HG02943 (cell line): ENCODE measurements at regions not wholly inside any gene's neighbourhood (a gene's known extent, or its start where the extent isn't known, plus 50 kb on each side); places are given as distances from the start of the nearest gene placed in this dataset.
"Not testable (repeated sequence)": the region's sequence is repeated elsewhere in the genome, so short reads cannot be mapped to it uniquely, and the experiment has no call there.

Experiments used
- ATAC-seq: cut with Tn5 transposase; IDR thresholded peaks from one replicate; pipeline ENCODE4 v1.9.1; 2021; ENCODE audit warnings: mild to moderate bottlenecking, low read depth, moderate library complexity; ENCODE audit not compliant: unreplicated experiment

DNA sequence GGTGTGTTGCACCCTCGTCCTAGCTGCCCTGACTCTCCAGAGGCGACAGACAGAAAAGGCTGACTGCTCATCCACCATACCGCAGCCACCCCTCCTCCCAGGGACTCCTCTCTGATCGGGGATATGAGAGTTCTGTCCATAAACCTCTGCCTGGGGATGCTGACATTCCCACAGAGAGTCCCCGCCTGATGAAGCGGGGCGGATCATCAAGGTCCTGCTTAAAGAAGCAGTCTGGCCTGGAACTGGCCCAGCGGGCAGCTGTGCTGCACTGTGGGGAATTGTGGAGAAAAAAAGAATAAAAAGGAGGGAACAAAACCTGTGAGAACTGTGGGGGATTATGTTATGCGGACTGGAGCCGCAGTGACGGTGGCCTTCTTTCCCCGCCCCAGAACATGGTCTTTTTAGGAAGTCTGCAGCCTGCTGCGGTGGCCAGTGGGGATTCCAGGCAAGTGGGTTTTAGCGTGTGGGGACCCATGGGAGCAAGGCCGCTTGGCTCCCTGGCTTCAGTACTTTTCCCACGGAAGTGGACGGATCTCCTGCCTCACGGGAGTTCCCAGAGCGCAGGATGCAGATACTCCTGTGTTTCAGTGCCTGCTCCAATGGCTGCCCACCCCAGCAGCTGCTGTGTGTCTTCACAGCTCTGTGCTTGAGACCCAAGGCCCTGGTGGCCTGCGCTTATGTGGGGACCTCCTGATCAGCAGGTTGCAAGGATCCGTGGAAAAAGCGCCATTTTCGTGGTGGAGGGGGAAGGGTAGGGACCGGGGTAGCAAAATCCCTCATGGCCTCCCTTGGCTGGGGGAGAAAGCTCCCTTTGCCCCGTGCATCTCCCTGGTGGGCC lies 1456.2 kb upstream of the SLC10A2 start:
- ATAC-seq = no peak

DNA sequence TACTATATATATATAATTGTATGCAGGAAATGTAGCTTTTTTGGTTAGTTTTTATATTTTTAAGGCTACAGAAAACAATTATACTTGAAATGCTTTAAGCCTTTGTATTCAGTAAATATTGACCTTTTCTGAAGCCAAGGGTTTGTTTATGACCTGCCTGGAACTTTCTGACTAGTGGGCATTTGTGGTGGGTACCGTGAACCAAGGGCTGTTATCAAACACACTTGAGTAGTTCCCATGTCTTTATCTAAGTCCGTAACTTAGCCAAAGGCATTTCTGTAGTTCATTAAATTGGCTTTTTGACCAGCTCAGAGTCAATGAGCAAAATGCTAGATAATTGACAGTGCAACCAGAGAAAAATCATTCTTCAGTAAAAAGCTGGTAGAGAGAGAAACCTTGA lies 1444.2 kb upstream of the SLC10A2 start:
- ATAC-seq = no peak

DNA sequence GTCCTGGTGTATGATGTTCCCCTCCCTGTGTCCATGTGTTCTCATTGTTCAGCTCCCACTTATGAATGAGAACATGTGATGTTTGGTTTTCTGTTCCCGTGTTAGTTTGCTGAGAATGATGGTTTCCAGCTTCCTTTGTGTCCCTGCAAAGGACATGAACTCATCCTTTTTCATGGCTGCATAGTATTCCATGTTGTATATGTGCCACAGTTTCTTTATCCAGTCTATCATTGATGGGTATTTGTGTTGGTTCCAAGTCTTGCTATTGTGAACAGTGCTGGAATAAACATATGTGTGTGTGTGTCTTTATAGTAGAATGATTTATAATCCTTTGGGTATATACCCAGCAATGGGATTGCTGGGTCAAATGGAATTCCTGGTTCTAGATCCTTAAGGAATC lies 1427.3 kb upstream of the SLC10A2 start:
- not testable (repeated sequence) for ATAC-seq

DNA sequence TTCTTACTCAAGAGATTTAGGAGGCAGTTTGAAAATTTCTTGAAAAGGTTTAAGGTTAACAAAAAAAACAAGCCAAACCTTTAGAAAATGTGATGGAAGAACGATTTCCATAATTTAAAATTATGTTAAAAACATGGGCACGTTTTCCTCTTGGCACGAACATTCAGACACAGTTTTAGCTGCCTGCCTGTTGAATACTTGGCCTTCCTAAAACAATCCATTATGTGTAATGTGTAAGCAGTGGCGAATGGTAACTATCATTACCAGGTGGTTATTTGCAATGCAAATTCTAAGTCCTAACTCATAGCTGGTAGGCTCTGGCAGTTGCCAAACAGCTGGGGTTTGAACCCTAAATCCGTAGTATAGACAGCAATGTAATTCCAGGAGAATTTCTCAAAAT lies 1425.7 kb upstream of the SLC10A2 start:
- no peak for ATAC-seq

DNA sequence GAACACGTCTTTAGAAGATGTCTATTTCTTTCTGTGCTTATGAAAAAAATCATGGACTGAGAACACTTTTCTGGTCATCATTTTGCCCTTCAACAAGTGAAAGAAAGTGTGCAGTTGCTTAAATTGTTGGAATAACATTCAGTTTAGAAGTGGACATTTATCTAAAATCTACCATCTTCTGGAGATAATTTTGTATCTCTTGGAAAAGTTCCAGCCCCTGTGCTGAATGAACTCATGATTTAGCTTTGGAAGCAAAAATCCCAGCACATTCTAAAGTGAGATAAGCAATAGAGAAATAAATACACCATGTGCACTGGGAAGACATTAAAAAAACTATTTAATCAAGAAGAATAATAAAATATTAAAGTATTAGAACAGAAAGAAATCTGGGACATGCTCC lies 1420.8 kb upstream of the SLC10A2 start:
- ATAC-seq = no peak

DNA sequence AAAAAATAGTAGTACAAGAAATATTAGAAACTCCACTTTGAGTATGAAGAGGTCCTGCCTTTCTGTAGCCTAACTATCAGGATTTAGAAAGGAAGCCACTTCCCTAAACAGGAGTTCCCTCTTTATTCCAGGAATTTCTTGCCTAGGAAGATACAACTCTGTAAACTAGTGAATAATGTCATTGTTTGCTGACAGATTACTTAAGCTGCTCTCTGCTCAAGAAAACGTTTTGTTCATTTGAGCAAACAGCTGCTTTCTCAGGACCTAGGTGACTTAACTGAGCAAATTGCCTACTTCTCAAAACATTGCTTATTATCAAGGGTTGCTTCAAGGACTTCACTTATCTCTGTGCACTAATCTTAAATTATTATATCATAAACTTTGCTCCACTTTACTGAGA lies 1419.4 kb upstream of the SLC10A2 start:
- no peak for ATAC-seq

DNA sequence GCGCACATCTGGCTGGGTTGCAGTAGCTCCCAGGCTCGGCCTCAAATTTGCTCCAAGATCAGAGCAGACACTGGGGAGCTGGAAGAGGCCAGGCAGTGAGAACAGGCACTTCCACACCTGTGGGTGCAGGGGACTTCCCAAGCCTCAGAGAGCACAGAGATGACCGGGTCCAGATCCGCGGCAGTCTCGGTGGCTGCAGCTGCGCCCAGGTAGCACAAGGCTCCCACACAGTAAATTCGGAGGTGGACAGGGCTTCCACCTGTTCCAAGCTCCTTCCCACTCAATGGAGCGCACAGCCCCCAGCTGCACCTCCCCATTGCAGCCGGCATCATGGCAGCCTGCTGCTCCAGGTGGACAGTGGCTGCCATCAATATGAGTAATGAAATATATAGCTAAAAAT lies 1417.4 kb upstream of the SLC10A2 start:
- no peak for ATAC-seq

DNA sequence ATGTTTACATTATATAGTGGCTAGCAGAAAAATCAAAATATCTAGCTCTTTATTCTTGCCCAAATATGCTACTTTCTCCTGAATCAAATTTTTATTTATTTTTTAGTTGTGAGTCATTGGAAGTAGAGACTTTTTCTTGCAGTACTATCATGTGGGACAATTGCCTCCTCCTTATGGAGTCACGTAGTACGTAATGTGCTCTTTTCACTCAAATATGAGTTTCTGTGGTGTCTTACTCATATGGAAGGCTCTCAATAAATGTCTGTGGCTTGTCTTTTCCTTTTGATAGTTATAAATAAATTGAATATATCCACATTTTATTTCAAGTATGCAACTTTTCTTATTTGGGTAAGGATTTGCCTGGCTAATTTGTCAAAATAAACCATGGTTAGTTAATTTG lies 1411.0 kb upstream of the SLC10A2 start:
- no peak for ATAC-seq

DNA sequence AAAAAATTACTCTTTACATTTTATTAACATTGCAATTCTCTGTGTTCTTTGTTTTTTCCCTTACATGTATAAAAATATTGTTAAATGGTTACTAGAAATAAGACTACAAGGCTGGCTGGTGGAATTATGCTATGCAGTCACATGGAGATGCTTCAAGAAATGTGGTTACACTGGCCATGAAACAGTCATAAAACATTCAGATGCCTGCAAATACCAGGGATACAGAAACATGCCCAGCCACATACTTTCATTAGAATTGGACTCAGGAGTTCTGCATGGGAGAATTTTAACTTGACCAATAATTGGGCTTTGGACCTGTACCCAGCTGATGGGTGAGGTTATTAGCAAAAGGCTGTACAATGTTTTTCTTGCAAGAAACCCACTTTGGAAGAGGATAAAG lies 1407.7 kb upstream of the SLC10A2 start:
- no peak for ATAC-seq

DNA sequence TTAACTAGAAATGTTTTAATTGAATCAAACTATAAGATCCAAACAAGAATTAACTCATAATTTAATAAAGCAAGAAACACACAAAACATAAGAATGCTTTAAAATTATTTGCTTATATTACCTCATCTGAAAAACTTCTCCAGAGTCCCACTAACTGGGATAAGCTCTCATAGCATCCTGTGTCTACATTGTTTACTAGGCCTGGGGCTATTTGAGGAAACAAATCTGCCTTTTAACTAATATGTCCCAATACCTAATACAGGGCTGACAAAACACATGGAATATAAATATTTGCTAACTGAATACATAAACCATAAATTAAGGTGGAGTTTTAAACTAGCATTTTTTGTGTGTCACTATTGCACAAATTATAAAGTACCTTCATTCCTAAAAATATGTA lies 1399.8 kb upstream of the SLC10A2 start:
- ATAC-seq = no peak

DNA sequence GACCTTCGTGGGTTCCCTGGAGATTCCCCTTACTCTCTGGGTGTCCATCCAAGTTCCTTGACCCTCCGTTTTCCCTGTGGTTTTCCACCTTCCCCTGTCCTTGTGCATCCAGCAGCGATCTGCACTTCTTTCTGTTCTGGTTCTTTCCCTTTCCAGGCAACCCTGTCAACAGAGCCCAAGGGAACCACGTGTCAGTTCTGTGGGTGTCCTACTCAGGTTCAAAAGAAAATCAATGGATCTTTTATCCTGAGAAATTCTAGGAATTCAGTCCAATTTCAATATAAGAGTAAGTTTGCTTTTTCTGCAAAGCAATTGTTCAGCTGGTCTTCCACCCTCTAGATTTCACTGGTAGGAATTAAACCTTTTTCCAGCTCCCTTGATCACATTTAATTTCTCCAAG lies 1394.8 kb upstream of the SLC10A2 start:
- no peak for ATAC-seq

DNA sequence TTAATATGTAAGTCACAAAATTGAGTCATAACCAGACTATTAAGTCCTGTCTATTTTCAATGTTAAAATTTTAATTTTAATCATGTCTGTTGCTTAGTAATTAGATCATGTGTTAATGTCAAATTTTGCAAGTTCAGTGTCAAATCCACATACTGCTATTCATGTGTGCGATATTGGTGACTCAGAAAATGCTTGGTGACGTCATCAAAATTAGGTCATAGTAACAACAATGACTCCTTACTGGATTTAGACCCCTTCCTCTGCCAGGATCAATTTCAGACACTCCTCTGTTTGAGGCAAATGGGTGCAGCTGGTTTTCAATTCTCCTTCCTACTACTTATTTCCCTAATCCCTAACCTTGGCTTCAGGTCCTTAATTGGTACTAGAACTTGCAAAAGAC lies 1394.3 kb upstream of the SLC10A2 start:
- no peak for ATAC-seq

DNA sequence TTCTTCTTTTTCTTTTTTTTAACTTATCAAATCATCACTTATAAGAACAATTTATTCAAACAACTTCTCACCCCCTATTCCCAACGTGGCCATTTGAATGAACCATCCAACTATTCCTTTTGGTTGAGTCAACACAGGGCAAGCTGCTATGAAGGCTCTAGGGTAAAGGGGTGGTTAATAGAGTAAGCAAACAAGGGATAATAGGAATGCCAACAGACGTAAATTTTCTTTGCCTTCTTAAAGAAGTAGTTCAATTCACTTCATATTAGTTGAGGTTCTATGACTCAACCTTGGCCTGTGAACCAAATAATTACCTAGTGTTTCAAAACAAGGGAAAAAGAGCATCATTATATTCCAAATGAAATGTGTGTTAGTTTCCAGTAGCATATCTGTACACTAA lies 1383.8 kb upstream of the SLC10A2 start:
- no peak for ATAC-seq

DNA sequence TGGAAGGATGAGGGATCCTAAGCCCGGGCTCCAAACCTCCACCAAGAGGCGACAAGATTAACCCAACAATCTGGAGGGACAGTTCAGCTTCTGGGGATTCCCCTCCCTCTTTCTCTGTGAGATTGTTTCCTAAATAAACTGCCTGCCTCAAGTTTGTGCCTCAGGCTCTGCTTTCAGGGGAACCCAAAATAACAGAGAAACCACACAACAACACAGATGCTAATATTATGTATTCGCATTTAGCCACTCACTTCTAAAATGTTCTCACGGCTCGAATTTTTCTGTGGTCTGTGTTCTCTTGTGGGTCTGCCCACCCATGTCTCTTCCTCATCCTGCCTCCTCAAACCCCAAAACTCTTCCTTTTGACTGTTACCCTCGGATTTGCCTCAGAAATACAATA lies 1381.1 kb upstream of the SLC10A2 start:
- ATAC-seq = no peak

DNA sequence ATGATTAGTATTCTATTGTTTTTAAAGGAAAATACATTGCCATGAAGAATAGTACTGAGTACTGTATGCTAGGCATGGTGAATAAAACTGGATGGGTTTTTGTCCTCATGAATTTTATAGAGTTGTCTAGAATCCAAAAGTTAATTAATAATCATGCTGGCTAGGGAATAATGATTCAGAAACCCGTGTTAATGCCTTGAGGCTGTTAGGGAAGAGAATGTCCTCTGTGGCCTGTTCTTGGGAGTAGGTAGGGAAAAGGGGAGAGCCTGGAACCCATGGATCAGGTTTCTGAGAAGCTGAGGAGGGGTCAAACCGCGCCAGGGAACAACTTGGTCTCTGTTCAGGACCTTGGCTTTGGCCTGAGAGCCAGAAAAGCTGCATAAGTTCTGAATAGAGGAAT lies 1376.3 kb upstream of the SLC10A2 start:
- no peak for ATAC-seq

DNA sequence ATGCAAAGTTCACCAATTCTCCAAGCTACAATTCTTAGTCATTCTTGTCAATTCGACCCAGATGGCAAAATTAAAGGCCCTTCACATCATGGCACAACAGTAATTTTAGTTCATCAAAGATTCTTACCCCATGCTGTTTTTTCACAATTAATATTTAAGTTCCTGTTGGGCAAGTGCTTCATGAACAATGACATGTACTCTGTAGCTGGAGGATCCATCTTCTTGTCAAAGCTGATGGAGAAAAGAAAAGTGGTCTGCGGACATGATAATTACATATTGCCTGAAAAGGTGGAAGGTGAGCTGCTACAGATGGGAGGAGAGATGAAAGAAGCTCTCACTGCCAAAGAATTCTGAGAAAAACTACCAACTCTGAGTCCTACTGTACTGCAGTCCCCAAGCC lies 1370.3 kb upstream of the SLC10A2 start:
- no peak for ATAC-seq

DNA sequence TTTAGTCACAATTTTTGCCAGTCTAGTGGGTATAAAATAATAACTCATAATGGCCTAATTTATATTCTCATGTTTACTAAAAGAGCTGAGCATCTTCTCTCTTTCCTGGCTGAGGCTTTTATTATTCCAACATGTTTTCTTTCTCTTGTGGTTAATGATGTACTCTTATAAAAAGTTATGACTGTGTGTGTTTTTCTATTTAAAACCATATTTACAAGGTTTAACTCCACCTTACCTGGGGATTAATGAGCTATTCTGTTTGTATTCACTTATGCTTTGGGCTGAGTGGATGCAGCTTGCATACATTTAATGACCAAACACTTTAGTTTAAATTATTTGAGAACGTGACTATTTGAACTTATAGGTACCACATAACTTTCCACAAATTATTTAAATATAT lies 1365.7 kb upstream of the SLC10A2 start:
- ATAC-seq = no peak

DNA sequence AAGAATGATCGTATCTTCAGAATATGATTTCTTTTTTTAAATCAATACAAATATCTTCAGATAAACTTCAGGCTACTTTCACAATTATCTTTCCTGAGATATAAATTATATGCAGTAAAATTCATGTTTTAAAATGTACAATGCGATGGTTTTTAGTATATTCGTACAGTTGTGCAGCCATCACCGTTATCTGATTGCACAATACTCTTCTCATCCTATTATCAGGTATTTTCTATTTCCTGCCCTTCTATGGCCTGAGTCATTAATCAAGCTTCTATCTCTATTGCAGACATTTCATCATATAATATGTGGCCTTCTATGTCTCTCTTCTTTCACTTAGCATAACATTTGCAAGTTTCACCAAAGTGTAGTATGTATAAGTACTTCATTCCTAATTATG lies 1360.2 kb upstream of the SLC10A2 start:
- no peak for ATAC-seq

DNA sequence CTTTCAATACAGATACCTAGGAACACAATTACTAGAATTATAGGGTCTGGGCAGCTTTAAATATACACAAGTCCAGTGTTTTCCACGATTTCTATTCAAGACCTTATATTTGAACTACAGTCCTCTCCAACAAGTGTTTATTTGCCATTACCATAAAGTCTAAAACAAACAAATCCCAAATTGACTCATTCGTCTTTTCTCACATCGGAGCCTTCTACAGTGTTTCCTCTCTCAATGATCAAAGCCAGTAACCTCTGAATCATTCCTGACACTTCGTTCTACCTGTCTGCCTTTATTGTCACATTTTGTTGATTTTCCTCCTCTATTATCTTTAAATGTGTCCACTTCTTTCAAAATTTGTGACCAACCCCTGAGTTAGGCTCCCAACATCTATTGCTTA lies 1356.5 kb upstream of the SLC10A2 start:
- no peak for ATAC-seq

DNA sequence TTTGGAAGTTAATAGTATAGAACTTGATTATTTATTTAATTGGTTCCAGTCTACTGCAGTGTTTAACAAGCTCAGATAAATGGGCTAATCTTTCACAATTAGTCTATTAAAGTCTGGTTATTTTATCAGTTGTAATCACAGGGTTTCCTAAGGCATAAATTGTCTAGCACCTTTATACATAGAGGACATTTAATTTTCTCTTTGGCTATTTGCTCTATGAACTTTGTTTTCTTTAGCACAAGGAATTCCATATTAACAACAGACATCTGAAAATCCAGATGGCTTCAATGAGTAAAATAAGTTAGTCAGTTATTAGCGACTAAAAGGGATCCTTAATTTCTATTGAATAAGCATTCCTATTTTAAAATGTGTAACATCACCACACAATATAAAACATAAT lies 1350.8 kb upstream of the SLC10A2 start:
- ATAC-seq = no peak

DNA sequence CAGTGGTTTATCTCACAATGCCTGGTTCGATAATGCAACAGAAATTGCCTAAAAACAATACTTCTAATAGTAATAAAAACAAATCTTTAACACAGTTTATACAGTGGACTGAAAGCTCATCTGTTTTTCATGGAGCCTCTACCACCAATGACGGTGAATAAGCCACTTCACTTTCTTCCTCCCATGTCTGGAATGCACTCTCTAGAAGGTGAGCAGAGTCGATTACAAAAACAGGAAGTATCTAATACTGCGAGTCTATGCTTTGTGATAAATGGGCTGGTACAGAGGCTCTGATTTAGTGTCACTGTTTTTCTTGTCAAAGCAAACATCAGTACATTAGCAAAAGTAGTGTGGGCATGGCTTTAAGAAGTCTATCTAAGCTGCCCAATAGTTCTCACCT lies 1348.6 kb upstream of the SLC10A2 start:
- ATAC-seq = no peak

DNA sequence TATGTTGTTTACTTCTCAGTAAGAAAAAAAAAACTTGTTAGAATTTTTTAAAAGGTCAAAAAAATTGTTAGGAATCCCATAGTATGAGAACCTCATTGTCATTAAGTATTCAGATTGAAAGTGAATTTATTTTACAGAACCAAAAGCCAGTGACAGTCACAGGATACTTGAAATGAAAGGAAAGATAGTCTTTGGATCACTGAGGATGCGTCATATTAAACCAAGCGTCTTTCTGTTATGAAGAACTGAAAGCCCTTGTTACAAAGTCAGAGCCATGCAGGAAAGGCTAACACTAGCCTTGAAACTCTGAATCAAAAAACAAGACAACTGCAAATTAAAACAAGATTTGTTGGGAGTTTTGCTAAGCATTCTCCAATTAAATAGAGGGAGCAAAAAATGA lies 1348.0 kb upstream of the SLC10A2 start:
- no peak for ATAC-seq
